Stomach (tissue), 8 donors: ENCODE measurements at regions not wholly inside any gene's neighbourhood (a gene's known extent, or its start where the extent isn't known, plus 50 kb on each side); places are given as distances from the start of the nearest gene placed in this dataset.

Experiments used
- DNase-seq, 2 donors: peaks; one replicate each; pipeline versions ENCODE4 v3.0.0 to v3.0.0-alpha.2; 2013 to 2019
- H3K27ac ChIP-seq, 5 donors: fragments of 200-600 bp in 4 of 5; sonication (generic) in 4 of 5; one replicate each; pipeline ENCODE4 v1.5.1; 2013 to 2019; ENCODE audit warnings: mild to moderate bottlenecking in 1 of 5, moderate library complexity in 1 of 5
- H3K27me3 ChIP-seq, 3 donors: fragments of 200-600 bp; sonication (generic); one replicate each; pipeline ENCODE4 v1.5.1; 2017 to 2019; ENCODE audit warnings: mixed run types in 1 of 3
- H3K36me3 ChIP-seq, 4 donors: fragments of 200-600 bp; sonication (generic); 1 replicate in 3 of 4; 2 replicates in 1 of 4; pipeline ENCODE4 v1.5.1; 2016 to 2019
- H3K4me1 ChIP-seq, 4 donors: fragments of 200-600 bp; sonication (generic); one replicate each; pipeline ENCODE4 v1.5.1; 2016 to 2019
- H3K4me3 ChIP-seq, 4 donors: fragments of 200-600 bp; sonication (generic) in 3 of 4; one replicate each; pipeline ENCODE4 v1.5.1; 2016 to 2019; ENCODE audit warnings: mild to moderate bottlenecking in 1 of 4
- H3K9me3 ChIP-seq, 4 donors: fragments of 200-600 bp; sonication (generic); one replicate each; pipeline ENCODE4 v1.5.1; 2016 to 2019
- EP300 ChIP-seq: sonication (generic); formaldehyde crosslinking; IDR thresholded peaks from one replicate; pipeline ENCODE4 v1.6.1; 2017; ENCODE audit warnings: antibody characterized with exemption
- POLR2A ChIP-seq, 4 donors: fragments of 450-650 bp; IDR thresholded peaks; one replicate each; pipeline ENCODE4 v1.6.1; 2016; ENCODE audit warnings: antibody characterized with exemption in 4 of 4, control low read depth in 2 of 4, mild to moderate bottlenecking in 1 of 4, moderate library complexity in 1 of 4
- POLR2AphosphoS5 ChIP-seq, 3 donors: sonication (generic); formaldehyde crosslinking; IDR thresholded peaks; one replicate each; pipeline ENCODE4 v1.6.1; 2016; ENCODE audit warnings: antibody characterized with exemption in 3 of 3
- WGBS, 5 donors: extraction: QIAGEN DNeasy Blood & Tissue Kit in 3 of 5; methylation state at CpG; one replicate each; pipeline versions ENCODE4 v1.1.5 to v1.1.7; 2013 to 2018; 5-methylcytosine and 5-hydroxymethylcytosine counted together
- intact Hi-C: fragments of 100-400 bp; cut with DNase I; formaldehyde crosslinking; loops from one replicate; pipeline ENCODE4 v1.15.1; 2023; ENCODE audit warnings: low total_unique reads
- TF ChIP-seq, protein P1 (sequence below), 7 experiments: fragments of 450-650 bp in 4 of 7; fragments of 200-600 bp in 3 of 7; sonication (generic) in 3 of 7; IDR thresholded peaks; one replicate each; pipeline ENCODE4 v1.5.1; 2016 to 2019; ENCODE audit warnings: antibody characterized with exemption in 7 of 7, control low read depth in 2 of 7, mild to moderate bottlenecking in 1 of 7
- donor health status: healthy with polysubstance abuse.
- donor health status: Bipolar disorder and iron deficiency.
- donor health status: healthy.

DNA sequence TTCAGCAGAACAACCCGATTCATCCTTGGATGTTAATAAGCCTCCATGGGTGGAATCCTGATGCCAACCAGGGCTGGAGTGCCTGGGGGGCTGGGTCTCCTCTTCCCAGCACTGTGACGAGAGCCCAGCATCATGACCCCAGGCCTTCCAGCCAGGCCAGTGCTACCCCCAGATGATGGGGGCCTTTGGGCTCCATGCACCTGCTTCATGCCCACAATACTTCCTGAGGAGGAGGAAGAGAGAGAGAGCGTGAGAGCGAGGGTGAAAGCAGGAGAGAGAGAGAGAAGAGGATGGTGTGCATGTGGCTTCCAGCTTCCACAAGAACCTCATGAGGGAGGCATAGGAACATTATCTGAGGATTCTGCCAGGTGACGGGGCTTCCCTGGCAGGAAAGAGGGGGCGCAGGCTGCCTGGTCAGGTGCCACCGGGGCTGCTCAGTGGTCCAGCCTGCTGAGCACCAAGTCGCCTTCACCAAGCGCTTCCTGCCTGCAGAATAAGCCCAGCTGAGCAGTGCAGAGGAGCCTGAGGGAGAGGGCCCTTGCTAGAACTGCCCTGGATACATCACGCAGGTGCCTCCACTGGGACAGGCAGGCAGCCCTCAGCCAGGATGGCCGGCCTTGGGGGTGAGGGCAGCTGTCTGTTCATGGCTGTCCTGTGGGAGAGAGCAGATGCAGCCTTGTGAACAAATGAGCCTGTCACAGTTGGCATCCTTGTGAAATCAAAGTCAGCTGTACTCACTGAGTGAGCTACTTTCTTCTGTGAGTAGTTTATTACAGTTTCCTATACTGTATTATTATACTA lies 243.3 kb upstream of the B3GAT1 start:
- intact Hi-C loops = no loop called here
- Histone ChIP-seq H3K27me3 (peaks cover 0 to 40% (median 0%) of the 10 kb centered on the region in 3 donors), H3K4me1 (no peaks in the 10 kb centered on the region), H3K27ac (no peak overlapping the region), H3K4me3 (no peak overlapping the region), H3K9me3 (peaks cover 0 to 10% (median 2%) of the 10 kb centered on the region in 4 donors), H3K36me3 (no peaks in the 10 kb centered on the region)
- TF ChIP-seq POLR2AphosphoS5 (IDR thresholded peaks at IDR 0.05) (no peak), EP300 (no peak), POLR2A (IDR thresholded peaks at IDR 0.05) (no peak)
- TF ChIP-seq, protein P1, sequence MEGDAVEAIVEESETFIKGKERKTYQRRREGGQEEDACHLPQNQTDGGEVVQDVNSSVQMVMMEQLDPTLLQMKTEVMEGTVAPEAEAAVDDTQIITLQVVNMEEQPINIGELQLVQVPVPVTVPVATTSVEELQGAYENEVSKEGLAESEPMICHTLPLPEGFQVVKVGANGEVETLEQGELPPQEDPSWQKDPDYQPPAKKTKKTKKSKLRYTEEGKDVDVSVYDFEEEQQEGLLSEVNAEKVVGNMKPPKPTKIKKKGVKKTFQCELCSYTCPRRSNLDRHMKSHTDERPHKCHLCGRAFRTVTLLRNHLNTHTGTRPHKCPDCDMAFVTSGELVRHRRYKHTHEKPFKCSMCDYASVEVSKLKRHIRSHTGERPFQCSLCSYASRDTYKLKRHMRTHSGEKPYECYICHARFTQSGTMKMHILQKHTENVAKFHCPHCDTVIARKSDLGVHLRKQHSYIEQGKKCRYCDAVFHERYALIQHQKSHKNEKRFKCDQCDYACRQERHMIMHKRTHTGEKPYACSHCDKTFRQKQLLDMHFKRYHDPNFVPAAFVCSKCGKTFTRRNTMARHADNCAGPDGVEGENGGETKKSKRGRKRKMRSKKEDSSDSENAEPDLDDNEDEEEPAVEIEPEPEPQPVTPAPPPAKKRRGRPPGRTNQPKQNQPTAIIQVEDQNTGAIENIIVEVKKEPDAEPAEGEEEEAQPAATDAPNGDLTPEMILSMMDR (IDR thresholded peaks at IDR 0.05) = no peak
- peak in 1 of 2 donors; percentile 13 for DNase-seq
- WGBS, 5 donors = 79 to 85% (median 82%) methylated on average over 10 to 11 of the region's 11 CpGs

DNA sequence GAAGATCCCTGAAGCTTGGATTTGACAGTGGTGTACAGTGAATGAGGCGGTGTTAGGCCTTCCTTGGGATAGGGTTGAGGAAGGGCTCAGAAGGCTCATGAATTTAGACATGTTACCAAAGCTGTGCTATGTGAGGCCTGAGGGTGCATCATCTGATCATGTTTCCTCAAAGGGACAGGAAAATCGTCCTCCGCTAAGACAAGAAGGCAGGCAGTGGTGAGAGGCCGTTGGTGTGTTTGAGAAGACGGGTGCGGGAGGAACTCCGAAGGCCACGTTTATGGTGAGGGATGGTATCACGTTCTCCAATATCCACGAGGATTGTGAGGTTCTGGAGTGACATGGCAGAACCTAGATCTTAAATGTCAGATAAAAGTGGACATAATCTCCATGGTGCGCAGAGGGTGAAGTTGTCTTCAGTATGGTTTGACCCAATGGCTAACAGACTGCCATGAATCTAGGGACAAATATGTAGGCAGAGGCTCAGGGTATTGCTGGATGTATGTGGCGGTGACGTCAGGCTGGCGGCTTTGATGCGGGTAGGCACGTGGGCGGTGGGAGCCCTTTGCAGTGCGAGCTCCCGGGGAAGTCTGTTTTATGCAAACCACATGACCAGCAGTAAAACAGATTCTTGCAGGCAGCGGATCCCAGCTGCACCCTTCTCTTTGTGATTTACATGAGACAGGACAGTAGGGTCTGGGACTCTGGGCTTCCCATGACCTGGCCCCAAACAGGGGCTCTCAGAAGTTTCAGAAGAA lies 242.3 kb upstream of the B3GAT1 start:
- no peak overlapping the region for H3K27ac ChIP-seq
- peaks cover 0 to 2% (median 0%) of the 10 kb centered on the region in 4 donors for H3K9me3 ChIP-seq
- no peak overlapping the region for H3K4me3 ChIP-seq
- intact Hi-C loops = no loop called here
- no peaks in the 10 kb centered on the region for H3K4me1 ChIP-seq
- H3K36me3 ChIP-seq = no peaks in the 10 kb centered on the region
- 75 to 83% (median 76%) methylated on average over 20 of the region's 20 CpGs for WGBS, 5 donors
- TF ChIP-seq, protein P1 (IDR thresholded peaks at IDR 0.05) = no peak
- TF ChIP-seq POLR2A (IDR thresholded peaks at IDR 0.05) = no peak
- no peak for TF ChIP-seq EP300
- no peak for TF ChIP-seq POLR2AphosphoS5 (IDR thresholded peaks at IDR 0.05)
- peaks cover 0 to 40% (median 0%) of the 10 kb centered on the region in 3 donors for H3K27me3 ChIP-seq
- DNase-seq = peak in 1 of 2 donors; percentile 11

DNA sequence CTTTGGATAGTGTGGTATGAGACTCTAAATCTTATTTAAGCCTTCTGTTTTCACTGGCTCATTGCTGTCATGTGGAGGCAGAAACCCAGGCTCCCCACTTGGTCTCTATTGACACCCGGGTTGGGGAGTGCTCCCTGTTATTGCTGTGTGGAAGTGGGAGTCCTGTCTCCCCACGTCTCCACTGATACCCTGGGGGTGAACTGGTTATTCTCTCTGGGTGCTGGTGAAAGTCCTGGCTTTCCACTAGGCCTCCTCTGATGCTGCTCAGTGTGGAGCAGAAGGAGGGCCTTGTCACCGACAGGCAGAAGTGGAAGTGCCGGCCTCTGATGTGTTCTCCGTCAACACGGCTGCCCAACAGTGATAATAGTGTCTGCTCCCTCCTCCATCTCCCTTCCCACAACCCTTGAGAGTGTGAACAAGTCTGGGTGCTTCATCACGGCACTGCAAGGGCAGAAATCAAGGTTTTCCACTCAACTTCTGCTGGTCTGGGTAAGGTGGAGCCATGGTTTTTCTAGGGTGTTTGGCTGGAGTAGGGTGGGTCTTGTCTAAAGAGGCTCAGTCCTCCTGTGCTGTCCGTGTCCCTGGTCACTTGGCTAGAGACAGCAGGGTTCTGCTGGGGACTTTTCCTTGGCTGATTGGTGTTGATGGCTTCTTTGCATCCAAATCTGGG lies 240.7 kb upstream of the B3GAT1 start:
- intact Hi-C loops = no loop called here
- H3K27me3 ChIP-seq = peaks cover 0 to 40% (median 0%) of the 10 kb centered on the region in 3 donors
- 66 to 84% (median 71%) methylated on average over 8 of the region's 8 CpGs for WGBS, 5 donors
- DNase-seq = peak in 1 of 2 donors; percentile 4
- H3K27ac ChIP-seq = no peak overlapping the region
- no peaks in the 10 kb centered on the region for H3K4me1 ChIP-seq
- H3K36me3 ChIP-seq = no peaks in the 10 kb centered on the region
- no peak for TF ChIP-seq POLR2AphosphoS5 (IDR thresholded peaks at IDR 0.05)
- TF ChIP-seq, protein P1 (IDR thresholded peaks at IDR 0.05) = no peak
- TF ChIP-seq POLR2A (IDR thresholded peaks at IDR 0.05) = no peak
- no peak for TF ChIP-seq EP300
- no peaks in the 10 kb centered on the region for H3K9me3 ChIP-seq
- H3K4me3 ChIP-seq = no peak overlapping the region

DNA sequence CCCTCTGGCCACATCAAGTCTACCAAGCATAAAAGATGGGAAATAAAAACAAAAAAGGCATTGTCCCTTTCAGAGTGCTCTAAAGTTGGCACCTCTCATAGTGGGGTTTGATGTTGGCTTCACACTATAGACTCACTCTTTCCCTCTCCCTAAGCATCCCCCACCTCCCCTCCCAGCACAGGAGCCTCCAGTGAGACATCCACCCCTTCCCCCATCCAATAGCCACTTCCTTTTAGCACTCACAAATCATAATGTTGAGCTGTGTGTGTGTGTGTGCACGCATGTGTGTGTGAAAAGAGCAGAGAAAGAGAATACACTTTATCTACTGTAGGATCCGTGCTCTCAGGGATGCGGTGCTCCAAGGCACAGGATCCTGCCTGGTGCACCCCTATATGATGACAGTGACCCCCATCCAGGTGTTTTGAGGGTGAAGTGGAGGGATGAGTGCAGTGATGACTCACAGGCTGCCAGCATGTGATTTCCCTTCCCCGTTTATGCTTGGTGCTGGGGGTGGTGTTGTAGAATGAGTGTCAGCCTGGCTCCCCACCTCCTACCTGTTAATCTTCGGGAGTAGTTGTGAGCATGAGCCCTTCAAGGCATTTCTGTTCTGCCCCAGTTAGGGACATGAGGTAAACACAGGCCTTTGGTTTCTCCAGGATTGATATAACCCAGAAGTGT lies 235.2 kb upstream of the B3GAT1 start:
- Histone ChIP-seq H3K36me3 (no peaks in the 10 kb centered on the region), H3K4me3 (no peak overlapping the region), H3K27ac (no peak overlapping the region), H3K27me3 (peaks cover 0 to 31% (median 6%) of the 10 kb centered on the region in 3 donors), H3K4me1 (peaks cover 0 to 9% (median 0%) of the 10 kb centered on the region in 4 donors), H3K9me3 (no peaks in the 10 kb centered on the region)
- 57 to 67% (median 63%) methylated on average over 4 to 5 of the region's 5 CpGs for WGBS, 5 donors
- DNase-seq = peak in 1 of 2 donors; percentile 15
- TF ChIP-seq POLR2AphosphoS5 (IDR thresholded peaks at IDR 0.05) (no peak), POLR2A (IDR thresholded peaks at IDR 0.05) (no peak), EP300 (no peak)
- TF ChIP-seq, protein P1 (IDR thresholded peaks at IDR 0.05) = no peak
- intact Hi-C loops = no loop called here
